Spleen (tissue), 11 donors: ENCODE measurements at regions not wholly inside any gene's neighbourhood (a gene's known extent, or its start where the extent isn't known, plus 50 kb on each side); places are given as distances from the start of the nearest gene placed in this dataset.

Experiments
- DNase-seq: peaks from one replicate; pipeline ENCODE4 v3.0.0-alpha.2; 2020
- H3K27ac ChIP-seq, 8 donors: fragments of 200-600 bp; sonication (generic) in 7 of 8; 1 replicate in 4 of 8; 2 replicates in 4 of 8; pipeline versions ENCODE4 v1.5.0 to v1.8.0; 2016 to 2021; ENCODE audit warnings: inconsistent platforms in 4 of 8, mild to moderate bottlenecking in 4 of 8, moderate library complexity in 1 of 8
- H3K27me3 ChIP-seq, 7 donors: fragments of 200-600 bp; sonication (generic) in 6 of 7; replicated peaks in 1 of 7; 1 replicate in 4 of 7; 2 replicates in 3 of 7; pipeline versions ENCODE4 v1.5.0 to v1.8.0; 2016 to 2021; ENCODE audit warnings: inconsistent platforms in 3 of 7, mild to moderate bottlenecking in 1 of 7
- H3K36me3 ChIP-seq, 6 donors: fragments of 200-600 bp; sonication (generic) in 5 of 6; 1 replicate in 4 of 6; 2 replicates in 2 of 6; pipeline versions ENCODE4 v1.5.0 to v1.8.0; 2016 to 2021; ENCODE audit warnings: inconsistent platforms in 2 of 6
- H3K4me1 ChIP-seq, 6 donors: fragments of 200-600 bp; sonication (generic) in 5 of 6; 1 replicate in 3 of 6; 2 replicates in 3 of 6; pipeline versions ENCODE4 v1.5.0 to v1.8.0; 2016 to 2021; ENCODE audit warnings: inconsistent platforms in 3 of 6
- H3K4me3 ChIP-seq, 8 donors: fragments of 200-600 bp; sonication (generic) in 7 of 8; 1 replicate in 4 of 8; 2 replicates in 4 of 8; pipeline versions ENCODE4 v1.5.0 to v1.8.0; 2016 to 2021; ENCODE audit warnings: inconsistent platforms in 4 of 8, mild to moderate bottlenecking in 4 of 8, moderate library complexity in 2 of 8
- H3K9me3 ChIP-seq, 8 donors: fragments of 200-600 bp; sonication (generic) in 7 of 8; 1 replicate in 4 of 8; 2 replicates in 4 of 8; pipeline versions ENCODE4 v1.5.0 to v1.8.0; 2016 to 2021; ENCODE audit warnings: inconsistent platforms in 4 of 8
- CTCF ChIP-seq, 11 experiments: fragments of 200-600 bp in 7 of 11; fragments of 450-650 bp in 4 of 11; sonication (generic) in 4 of 11; IDR thresholded peaks in 8 of 11; conservative IDR thresholded peaks in 3 of 11; 1 replicate in 7 of 11; 2 replicates in 4 of 11; pipeline versions ENCODE4 v1.4.0 to v1.8.0; 2016 to 2021; ENCODE audit warnings: antibody characterized with exemption in 11 of 11, inconsistent platforms in 4 of 11, mild to moderate bottlenecking in 1 of 11
- POLR2A ChIP-seq, 3 donors: fragments of 450-650 bp; IDR thresholded peaks; one replicate each; pipeline ENCODE4 v1.5.1; 2017; ENCODE audit warnings: antibody characterized with exemption in 3 of 3, mild to moderate bottlenecking in 1 of 3
- POLR2AphosphoS5 ChIP-seq, 3 donors: sonication (generic); formaldehyde crosslinking; IDR thresholded peaks; one replicate each; pipeline ENCODE4 v1.5.1; 2017; ENCODE audit warnings: antibody characterized with exemption in 3 of 3
- WGBS, 5 donors: extraction: QIAGEN DNeasy Blood & Tissue Kit in 3 of 5; methylation state at CpG; one replicate each; pipeline versions ENCODE4 v1.1.5 to v1.1.7; 2013 to 2018; 5-methylcytosine and 5-hydroxymethylcytosine counted together
- intact Hi-C: fragments of 100-400 bp; cut with DNase I; formaldehyde crosslinking; loops from one replicate; pipeline ENCODE4 v1.15.0; 2023; ENCODE audit warnings: low total_unique reads
- donor health status: healthy with polysubstance abuse.
- donor health status: DM: no; HTN: no; CAD: no; lungs with moderate emphysema.
- donor health status: DM: no; HTN: no; CAD: no.
- donor health status: Bipolar disorder and iron deficiency.
- donor health status: healthy.
- donor health status: DM: no; HTN: no; CAD: no.
- donor health status: DM: yes; HTN: yes; CAD: no.

DNA sequence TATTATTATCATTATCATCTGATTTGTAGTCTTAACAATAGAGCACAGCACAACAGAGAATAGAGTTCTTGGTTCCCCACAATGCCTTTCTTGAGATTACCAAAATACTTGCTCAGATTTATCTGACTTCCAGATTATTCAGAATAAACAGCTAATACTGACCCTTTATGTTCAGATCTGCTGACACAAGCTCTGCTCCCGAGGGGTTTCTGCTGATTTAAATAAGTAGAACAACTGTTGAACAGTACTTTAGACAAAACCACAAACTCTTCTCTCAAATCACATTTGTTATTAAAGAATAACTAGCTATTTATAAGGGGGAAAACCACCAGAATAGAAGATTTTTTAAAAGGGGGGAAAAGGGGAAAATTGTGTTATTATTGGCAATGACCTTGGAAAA, 380.2 kb upstream of the ATP11B start:
- H3K9me3 ChIP-seq = no peaks in the 10 kb centered on the region
- TF ChIP-seq POLR2AphosphoS5 (IDR thresholded peaks at IDR 0.05) (no peak), POLR2A (IDR thresholded peaks at IDR 0.05) (no peak), CTCF (IDR thresholded peaks at IDR 0.05 in 8 of 11, conservative IDR thresholded peaks at IDR 0.05 in 3 of 11) (no peak)
- H3K27ac ChIP-seq = no peak overlapping the region
- H3K4me1 ChIP-seq = no peaks in the 10 kb centered on the region
- H3K27me3 ChIP-seq = no peaks in the 10 kb centered on the region
- H3K4me3 ChIP-seq = no peak overlapping the region
- H3K36me3 ChIP-seq = no peaks in the 10 kb centered on the region
- WGBS, 5 donors = 37 to 58% (median 57%) methylated on average over 1 of the region's 1 CpG
- no peak for DNase-seq
- intact Hi-C loops = no loop called here

- 55 to 78% (median 64%) methylated on average over 1 of the region's 1 CpG for WGBS, 5 donors
- TF ChIP-seq POLR2A (IDR thresholded peaks at IDR 0.05) (no peak), POLR2AphosphoS5 (IDR thresholded peaks at IDR 0.05) (no peak), CTCF (IDR thresholded peaks at IDR 0.05 in 8 of 11, conservative IDR thresholded peaks at IDR 0.05 in 3 of 11) (no peak)
- no peaks in the 10 kb centered on the region for H3K27me3 ChIP-seq
- H3K4me3 ChIP-seq = no peak overlapping the region
- no peak overlapping the region for H3K27ac ChIP-seq
- no peak for DNase-seq
- no peaks in the 10 kb centered on the region for H3K9me3 ChIP-seq
- intact Hi-C loops = no loop called here
- no peaks in the 10 kb centered on the region for H3K36me3 ChIP-seq
- no peaks in the 10 kb centered on the region for H3K4me1 ChIP-seq
These were observed 379.6 kb upstream of the ATP11B start for GRCh38 chr3:182413682-182414081.

DNA sequence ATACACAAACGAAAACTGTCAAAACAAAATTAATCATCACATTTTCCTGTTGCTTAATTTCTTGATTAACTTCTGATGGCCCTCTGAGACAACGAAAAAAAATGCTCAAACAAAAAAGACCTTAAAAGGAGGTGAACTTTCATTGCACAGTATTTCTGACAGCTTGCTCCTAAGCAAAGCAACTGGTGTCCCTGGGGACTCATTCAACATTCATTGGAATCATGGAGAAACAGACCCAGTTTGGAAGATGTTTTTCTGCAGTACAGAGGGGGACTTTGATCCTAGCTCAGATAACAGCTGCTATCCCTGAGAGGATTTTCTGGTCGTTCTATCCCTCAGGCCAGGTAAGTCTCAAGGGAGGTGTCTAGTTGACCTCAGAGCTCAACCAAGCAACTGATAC, 378.7 kb upstream of the ATP11B start:
- 36 to 50% (median 42%) methylated on average over 3 of the region's 3 CpGs for WGBS, 5 donors
- H3K36me3 ChIP-seq = no peaks in the 10 kb centered on the region
- H3K27ac ChIP-seq = no peak overlapping the region
- no peak overlapping the region for H3K4me3 ChIP-seq
- no peaks in the 10 kb centered on the region for H3K4me1 ChIP-seq
- no peak for TF ChIP-seq POLR2AphosphoS5 (IDR thresholded peaks at IDR 0.05)
- no peak for TF ChIP-seq CTCF (IDR thresholded peaks at IDR 0.05 in 8 of 11, conservative IDR thresholded peaks at IDR 0.05 in 3 of 11)
- TF ChIP-seq POLR2A (IDR thresholded peaks at IDR 0.05) = no peak
- no peaks in the 10 kb centered on the region for H3K27me3 ChIP-seq
- DNase-seq = no peak
- intact Hi-C loops = no loop called here
- no peaks in the 10 kb centered on the region for H3K9me3 ChIP-seq

DNA sequence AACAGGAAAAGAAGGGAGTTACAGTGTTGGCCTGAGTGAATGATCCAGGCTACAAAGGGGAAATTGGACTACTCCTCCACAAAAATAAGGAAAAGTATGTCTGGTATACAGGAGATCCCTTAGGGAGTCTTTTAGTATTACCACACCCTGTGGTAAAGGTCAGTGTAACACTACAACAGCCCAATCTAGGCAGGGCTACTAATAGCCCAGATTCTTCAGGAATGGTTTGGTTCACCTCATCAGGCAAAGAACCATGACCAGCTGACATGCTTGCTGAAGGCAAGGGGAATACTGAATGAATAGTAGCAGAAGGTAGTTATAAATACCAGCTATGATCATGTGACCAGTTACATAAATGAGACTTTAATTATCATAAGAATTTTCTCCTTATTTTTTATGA, 372.6 kb upstream of the ATP11B start:
- TF ChIP-seq POLR2AphosphoS5 (IDR thresholded peaks at IDR 0.05) = no peak
- TF ChIP-seq POLR2A (IDR thresholded peaks at IDR 0.05) = no peak
- no peak for TF ChIP-seq CTCF (IDR thresholded peaks at IDR 0.05 in 8 of 11, conservative IDR thresholded peaks at IDR 0.05 in 3 of 11)
- no peaks in the 10 kb centered on the region for H3K4me1 ChIP-seq
- H3K4me3 ChIP-seq = no peak overlapping the region
- no peak overlapping the region for H3K27ac ChIP-seq
- no peak for DNase-seq
- no peaks in the 10 kb centered on the region for H3K27me3 ChIP-seq
- no peaks in the 10 kb centered on the region for H3K36me3 ChIP-seq
- intact Hi-C loops = no loop called here
- no peaks in the 10 kb centered on the region for H3K9me3 ChIP-seq
